ENCODE measurements at regions not wholly inside any gene's neighbourhood (a gene's known extent, or its start where the extent isn't known, plus 50 kb on each side); places are given as distances from the start of the nearest gene placed in this dataset.
"Not testable (repeated sequence)": the region's sequence is repeated elsewhere in the genome, so short reads cannot be mapped to it uniquely, and the experiment has no call there.

DNA sequence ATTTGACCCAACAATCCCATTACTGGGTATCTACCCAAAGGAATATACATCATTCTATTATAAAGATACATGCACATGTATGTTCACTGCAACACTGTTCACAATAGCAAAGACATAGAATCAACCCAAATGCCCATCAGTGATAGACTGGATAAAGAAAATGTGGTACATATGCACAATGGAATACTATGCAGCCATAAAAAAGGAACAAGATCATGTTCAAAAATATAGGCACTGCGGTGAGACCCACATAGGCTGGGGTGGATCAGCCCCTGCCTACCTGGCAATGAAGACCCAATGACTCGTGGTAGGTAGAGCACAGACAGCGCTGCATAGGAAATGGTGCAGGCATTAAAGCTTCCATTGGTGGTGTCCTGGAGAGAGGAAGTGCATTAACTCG lies 88.6 kb upstream of the NFIL3 start:
- not testable (repeated sequence) for DNase-seq (ENCODE audit: low spot score)

GRCh38 chr9:91503673-91504081 lies 80.0 kb upstream of the NFIL3 start:
- no peak for DNase-seq (ENCODE audit: low spot score)

DNA sequence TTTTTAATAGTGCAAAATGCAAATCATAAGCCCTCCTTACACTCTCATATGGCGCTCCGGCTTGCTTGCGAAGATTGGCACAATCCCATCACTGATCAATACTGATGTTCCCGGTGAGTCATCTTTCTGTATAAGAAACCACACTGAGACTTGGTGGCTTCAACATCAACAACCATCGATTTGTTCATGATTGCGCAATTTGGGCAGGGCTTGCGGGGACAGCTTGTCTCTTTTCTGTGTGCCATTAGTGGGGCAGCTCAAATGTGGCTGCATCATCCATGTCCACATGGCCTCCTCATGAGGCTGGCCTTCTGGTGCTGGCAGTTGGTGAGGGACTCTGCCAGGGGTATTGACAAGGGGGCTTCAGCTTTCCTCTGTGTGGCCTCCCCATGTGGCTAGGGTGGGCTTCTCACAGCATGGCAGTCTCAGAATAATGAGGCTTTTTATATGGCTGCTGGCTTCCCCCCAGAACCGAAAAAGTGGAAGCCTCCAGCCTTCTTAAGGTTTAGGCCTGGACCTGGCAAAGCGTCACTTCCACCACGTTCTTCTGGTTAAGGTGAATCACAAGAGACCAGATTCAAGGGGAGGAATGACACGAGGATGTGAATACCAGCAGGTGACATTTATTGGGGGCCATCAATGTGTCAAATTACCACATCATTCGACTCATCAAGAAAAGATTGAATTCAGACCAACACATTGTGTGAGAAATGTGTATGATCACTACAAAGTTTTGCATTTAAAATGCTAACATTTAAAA lies 79.5 kb upstream of the NFIL3 start:
- DNase-seq (ENCODE audit: low spot score), result no peak

- DNase-seq (ENCODE audit: low spot score), result no peak
Measured at GRCh38 chr9:91502475-91502874, 78.8 kb upstream of the NFIL3 start.

DNA sequence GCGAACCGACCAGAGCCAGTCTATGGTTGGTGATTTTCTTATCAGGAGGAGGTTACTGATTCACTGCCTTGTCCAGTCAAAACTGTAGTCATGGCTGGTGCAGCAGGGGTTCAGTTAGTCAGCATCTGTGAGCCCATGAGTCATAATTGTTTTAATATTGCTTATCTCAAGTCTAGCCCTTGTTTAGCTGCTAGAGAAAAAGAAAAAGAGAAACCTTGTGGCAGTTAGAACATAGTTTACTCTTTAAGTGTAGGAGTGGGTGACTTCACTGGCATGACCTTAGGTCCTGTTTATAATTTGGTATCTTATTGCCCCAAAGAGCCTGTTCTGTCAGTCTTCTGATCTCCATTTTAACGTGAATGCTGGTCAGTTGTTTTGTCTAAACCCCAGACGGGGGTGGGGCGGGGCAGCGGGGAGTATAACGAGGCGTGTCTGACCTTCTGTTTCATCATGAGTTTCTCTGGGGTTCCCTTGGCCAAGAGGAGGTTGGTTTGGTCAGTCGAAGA lies 76.9 kb upstream of the NFIL3 start:
- DNase-seq (ENCODE audit: low spot score), result peak; percentile 77

DNA sequence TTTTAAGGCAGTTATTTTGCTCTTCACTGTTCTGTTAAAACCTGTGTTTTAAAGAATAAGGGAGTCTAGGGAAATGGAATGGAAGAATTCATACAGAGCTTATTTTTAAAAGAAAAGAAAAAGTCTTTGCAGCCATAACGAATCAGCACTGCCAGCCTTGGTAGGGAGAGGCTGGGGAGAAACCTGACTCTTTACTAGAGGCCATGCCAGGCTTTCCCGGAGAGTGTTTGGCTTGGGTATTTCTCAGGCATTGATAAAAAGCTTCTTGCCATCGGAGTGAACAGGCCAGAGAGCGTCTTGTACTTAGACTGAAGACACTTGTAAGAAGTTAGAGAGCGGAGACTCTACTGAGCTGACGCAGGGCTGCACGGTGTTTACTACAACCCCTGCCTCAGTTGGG lies 72.7 kb upstream of the NFIL3 start:
- no peak for DNase-seq (ENCODE audit: low spot score)

- DNase-seq (ENCODE audit: low spot score), result peak; percentile 44
Measured at GRCh38 chr9:91495450-91495849, 71.8 kb upstream of the NFIL3 start.

DNA sequence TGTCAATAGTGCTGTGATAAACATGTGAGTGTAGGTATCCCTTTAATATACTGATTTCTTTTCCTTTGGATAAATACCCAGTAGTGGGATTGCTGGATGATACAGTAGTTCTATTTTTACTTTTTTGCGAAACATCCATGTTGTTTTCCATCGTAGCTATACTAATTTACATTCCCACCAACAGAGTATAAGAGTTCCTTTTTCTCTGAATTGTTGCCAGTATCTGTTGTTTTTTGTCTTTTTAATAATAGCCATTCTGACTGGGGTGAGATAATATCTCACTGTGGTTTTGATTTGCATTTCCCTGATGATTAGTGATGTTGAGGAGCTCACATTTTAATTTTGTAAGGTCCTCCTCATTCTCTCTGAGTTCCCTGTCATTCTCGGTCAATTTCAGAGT lies 71.1 kb upstream of the NFIL3 start:
- DNase-seq (ENCODE audit: low spot score), result no peak

- DNase-seq (ENCODE audit: low spot score), result no peak
Measured at GRCh38 chr9:91492237-91492636, 68.6 kb upstream of the NFIL3 start.

DNA sequence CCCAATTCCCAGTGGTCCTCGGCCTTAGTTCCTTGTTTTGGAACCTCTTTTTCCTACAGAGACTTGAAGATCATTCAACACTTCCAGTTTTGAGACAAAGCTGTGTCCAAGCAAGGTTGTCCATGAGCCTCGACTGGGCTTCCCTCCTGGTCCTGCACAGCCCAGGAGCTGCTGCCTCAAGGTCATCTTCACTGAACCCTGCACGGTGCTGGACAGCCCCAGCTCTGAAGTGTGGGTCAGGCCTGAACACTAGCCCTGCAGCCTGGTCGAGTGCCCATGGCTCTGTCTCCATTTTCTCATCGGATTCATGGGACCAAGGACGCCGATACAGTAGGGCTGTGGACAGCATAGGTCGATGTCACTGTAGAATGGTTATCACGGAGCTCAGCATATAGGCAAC lies 68.0 kb upstream of the NFIL3 start:
- DNase-seq (ENCODE audit: low spot score), result no peak

- no peak for DNase-seq (ENCODE audit: low spot score)
Measured at GRCh38 chr9:91489361-91489899, 65.8 kb upstream of the NFIL3 start.

- no peak for DNase-seq (ENCODE audit: low spot score)
Measured at GRCh38 chr9:91488341-91488740, 64.7 kb upstream of the NFIL3 start.

- DNase-seq (ENCODE audit: low spot score), result peak; percentile 20
Measured at GRCh38 chr9:91486699-91487497, 63.3 kb upstream of the NFIL3 start.

DNA sequence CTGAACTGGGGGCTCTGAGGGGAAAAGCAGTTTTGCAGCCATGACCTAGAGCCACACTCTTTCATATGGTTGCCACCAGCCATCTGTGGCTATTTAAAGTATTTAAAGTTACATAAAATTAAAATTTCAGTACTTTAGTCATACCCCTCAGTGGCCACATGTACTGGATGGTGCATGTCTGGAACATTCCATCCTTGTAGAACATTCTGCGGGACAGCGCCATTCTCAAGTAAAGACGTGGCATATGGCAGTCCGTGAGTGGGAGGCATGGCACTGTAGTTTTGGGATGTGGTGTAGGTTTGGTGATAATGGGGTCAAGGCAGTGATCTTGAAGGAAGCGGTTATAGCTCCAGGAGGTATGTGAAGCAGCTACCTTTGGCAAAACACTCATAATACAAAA lies 61.4 kb upstream of the NFIL3 start:
- no peak for DNase-seq (ENCODE audit: low spot score)

GRCh38 chr9:91483835-91484234 lies 60.2 kb upstream of the NFIL3 start:
- no peak for DNase-seq (ENCODE audit: low spot score)

GRCh38 chr9:91483189-91483691 lies 59.6 kb upstream of the NFIL3 start:
- DNase-seq (ENCODE audit: low spot score), result no peak

- DNase-seq (ENCODE audit: low spot score), result no peak
Measured at GRCh38 chr9:91481972-91482371, 58.3 kb upstream of the NFIL3 start.

- no peak for DNase-seq (ENCODE audit: low spot score)
Measured at GRCh38 chr9:91477106-91477505, 53.5 kb upstream of the NFIL3 start.

DNA sequence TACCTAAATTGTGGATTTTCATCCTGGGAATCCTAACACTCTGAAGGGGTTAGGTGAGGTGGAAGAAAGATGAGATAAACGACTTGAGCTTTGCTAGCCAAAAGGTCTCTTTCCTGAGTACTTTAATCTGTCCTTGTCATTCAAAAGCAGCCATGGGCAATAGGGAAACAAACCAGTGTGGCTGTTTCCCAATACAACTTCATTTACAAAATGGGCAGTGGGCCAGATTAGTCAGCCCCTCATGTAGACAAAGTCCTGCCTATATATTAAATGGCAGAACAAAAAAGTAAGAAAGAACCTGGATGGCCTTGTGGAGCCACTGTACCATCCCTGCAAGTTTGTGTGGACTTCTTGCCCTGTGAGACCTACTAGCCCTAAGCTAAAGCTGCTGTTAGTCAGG lies 51.0 kb upstream of the NFIL3 start:
- DNase-seq (ENCODE audit: low spot score), result no peak

Measured in RKO (cell line).